DMS 273 (cell line): ENCODE measurements at regions not wholly inside any gene's neighbourhood (a gene's known extent, or its start where the extent isn't known, plus 50 kb on each side); places are given as distances from the start of the nearest gene placed in this dataset.

Experiments used
- DNase-seq: peaks from one replicate; lab custom pipeline; 2025; ENCODE audit not compliant: unreplicated experiment; lab: John Stamatoyannopoulos, UW

GRCh38 chr12:94788298-94788697 lies 137.9 kb upstream of the TMCC3 start:
- no peak for DNase-seq

- DNase-seq = no peak
Observed at GRCh38 chr12:94786906-94787305, 136.5 kb upstream of the TMCC3 start.

DNA sequence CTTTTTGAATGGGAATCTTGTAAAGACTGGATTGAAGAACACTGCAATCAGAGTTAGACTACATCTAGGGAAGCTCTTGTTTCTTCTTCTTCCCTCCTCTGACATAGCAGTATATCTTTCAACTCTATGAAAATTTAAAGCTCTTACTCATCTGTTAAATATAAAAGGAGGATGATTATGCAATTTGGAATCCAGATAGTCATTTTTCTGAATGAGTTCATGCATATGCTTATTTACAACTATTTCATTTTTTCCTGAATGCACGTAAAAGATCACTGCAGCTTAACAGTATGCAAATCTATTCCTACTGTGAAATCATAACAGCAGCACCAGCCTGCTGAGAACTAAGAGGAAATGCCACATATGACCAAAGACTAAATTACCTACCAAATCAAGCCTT lies 133.5 kb upstream of the TMCC3 start:
- DNase-seq = no peak

GRCh38 chr12:94783343-94783742 lies 133.0 kb upstream of the TMCC3 start:
- DNase-seq = no peak

- DNase-seq = no peak
Observed at GRCh38 chr12:94781835-94782234, 131.5 kb upstream of the TMCC3 start.

GRCh38 chr12:94779485-94779884 lies 129.1 kb upstream of the TMCC3 start:
- no peak for DNase-seq

DNA sequence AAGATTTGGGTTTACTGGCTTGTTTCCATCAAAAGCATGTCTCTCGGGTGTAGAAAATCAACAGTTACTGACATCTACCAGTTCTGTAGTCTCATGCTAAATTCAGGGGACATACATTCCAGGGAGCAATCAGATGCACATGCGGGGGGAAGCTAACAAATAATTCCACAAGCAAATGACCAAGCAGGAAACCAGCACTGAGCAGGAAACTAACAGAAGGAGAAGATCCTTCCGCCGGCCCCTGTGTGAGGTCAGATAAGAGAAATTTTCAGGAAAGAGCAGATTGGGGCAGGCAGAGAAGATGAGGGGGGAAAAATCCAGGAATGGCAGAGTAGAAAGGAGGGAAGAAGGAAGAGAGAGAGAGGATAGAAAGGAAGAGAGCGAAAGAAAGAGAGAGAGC lies 127.6 kb upstream of the TMCC3 start:
- no peak for DNase-seq

DNA sequence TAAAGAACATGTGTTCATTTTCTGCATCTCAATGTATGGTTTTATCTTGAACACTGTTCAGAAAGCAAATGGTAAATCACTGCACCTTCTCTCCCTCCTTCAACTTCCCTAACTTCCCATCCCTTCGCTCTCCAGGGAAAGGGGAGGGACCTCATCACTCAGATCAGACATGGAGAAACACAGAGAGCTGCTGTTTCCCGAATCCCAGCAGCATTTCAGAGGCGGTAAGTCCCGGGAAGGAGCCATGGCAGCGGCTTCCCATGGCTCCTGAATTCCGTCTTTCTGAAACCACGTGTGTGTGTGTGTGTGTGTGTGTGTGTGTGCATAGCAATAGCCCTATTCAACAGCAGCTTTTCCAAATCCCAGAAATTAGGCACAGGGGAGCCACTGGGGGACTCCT lies 125.4 kb upstream of the TMCC3 start:
- DNase-seq = no peak

- DNase-seq = no peak
Observed at GRCh38 chr12:94771741-94772140, 121.4 kb upstream of the TMCC3 start.

GRCh38 chr12:94771199-94771598 lies 120.8 kb upstream of the TMCC3 start:
- no peak for DNase-seq

- no peak for DNase-seq
Observed at GRCh38 chr12:94770791-94771190, 120.4 kb upstream of the TMCC3 start.

DNA sequence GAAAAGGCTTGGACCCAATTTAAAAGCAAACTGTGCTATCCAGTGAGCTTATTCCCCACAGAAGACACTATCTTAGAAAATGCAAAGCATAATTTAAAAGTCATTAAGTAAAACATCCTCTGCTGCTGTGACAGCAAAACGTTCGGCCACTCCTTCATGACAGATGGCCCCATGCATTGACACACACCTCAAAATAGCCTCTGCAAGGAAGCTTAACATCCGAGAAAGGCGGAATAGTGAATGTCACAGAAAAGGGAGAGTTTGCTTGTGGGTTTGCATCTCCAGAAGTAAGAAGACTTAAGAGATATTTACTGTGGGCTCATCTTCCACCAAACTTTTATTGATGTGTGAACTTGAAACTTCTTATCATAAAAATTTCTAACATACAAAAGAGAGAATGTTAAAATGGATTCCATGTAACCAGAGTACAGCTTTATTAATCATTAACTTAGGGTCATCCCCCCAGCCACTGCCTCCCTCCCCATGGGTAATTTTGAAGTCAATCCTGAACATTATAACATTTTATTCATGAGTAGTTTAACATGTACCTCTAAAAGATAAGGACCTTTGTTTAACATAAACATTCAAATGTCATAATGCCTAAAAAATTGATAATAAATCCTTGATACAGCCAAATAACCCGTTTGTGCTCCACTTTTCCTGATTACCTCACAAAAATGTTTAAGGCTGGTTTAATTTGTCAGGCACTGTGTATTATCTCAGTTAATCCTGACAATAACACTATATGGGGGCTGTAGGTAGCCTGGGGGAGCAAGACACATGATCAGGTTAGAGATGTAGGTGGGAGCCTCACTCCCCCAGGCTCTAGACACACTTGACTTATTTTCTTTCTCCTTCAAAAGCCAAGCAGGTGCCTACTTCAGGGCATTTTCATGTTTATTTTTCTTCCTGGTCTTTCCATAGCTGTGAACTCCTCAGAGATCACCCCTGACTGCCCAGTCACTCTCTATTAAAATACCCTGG lies 119.7 kb upstream of the TMCC3 start:
- peak; percentile 33 for DNase-seq

GRCh38 chr12:94769047-94769420 lies 118.7 kb upstream of the TMCC3 start:
- DNase-seq = peak; percentile 55

DNA sequence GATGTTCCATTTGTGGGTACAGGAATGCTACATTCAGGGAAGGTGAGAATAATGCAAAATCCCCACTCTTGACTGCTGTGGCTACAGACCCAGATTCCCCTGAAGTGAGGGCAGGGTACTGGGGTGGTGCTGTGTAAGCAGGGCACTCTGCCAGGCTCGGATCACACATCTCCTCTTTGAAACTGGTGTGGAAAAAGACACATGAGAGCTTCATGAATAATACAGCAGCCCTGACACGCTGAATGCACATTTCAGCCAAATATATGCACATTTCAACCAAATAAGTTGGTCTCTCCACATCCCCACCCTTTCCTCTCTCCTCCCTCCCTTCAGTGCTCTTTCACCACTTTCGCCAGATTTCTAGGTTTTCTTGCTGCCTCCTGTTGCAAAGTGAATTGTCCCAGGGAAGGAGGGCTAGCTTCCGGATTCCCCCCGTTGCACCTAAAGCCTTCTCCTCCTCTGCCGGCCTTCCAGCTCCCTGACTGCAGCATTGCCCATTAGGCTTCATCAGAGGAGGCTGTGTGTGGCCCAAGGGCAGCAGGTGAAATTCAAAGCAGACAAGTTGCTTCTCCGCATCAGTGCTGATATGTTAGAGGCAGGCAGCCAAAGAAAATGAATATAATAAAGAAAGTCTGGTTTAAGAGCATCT lies 118.2 kb upstream of the TMCC3 start:
- DNase-seq = peak; percentile 55

DNA sequence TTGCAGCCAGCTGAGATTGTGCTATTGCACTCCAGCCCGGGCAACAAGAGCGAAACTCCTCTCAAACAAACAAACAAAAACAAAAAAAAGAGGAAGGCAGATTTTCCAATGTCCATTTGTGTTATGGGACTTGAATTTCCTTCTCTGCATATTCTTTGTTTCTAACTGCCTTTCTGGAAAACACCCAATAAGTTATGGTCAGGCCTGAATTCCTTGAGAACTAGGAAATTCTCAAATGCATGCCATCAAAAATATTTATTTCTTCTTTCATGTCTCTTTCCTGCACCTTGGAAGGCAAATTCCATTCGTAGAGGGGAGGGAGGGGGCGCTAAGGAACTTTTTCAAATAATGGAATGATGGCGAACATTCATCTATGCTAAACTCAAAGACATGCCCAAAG lies 117.6 kb upstream of the TMCC3 start:
- DNase-seq = no peak

- DNase-seq = no peak
Observed at GRCh38 chr12:94766397-94766796, 116.0 kb upstream of the TMCC3 start.

GRCh38 chr12:94763462-94763861 lies 113.1 kb upstream of the TMCC3 start:
- no peak for DNase-seq

- no peak for DNase-seq
Observed at GRCh38 chr12:94762943-94763342, 112.6 kb upstream of the TMCC3 start.

- no peak for DNase-seq
Observed at GRCh38 chr12:94762259-94762942, 112.0 kb upstream of the TMCC3 start.

GRCh38 chr12:94761559-94761958 lies 111.2 kb upstream of the TMCC3 start:
- no peak for DNase-seq

DNA sequence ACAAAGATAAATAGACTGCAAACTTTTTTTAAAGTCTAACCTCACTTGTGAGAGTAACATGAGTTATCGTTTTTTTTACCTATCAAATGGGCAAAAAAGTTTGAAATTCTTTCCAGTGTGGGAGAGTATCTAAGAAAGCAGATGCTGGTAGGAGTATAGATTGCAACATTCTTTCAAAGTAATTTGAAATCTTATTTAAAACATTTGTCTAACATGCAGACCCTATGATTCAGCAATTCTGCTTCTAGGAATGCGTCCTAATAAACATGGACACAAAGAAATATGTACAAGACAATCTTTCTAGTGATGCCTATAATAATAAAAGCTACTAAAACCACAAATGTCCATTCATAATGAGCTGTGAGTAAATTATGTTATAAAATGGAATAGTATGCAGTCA lies 110.4 kb upstream of the TMCC3 start:
- no peak for DNase-seq

- no peak for DNase-seq
Observed at GRCh38 chr12:94756789-94757188, 106.4 kb upstream of the TMCC3 start.
